ENCODE measurements at regions not wholly inside any gene's neighbourhood (a gene's known extent, or its start where the extent isn't known, plus 50 kb on each side); places are given as distances from the start of the nearest gene placed in this dataset.

GRCh38 chr9:89923174-89923573 lies 318.4 kb downstream of the GADD45G start:
- no peak for TF ChIP-seq CTCF (IDR thresholded peaks at IDR 0.05)
- TF ChIP-seq EP300 (IDR thresholded peaks at IDR 0.05), result no peak
- no peak for TF ChIP-seq POLR2AphosphoS5 (IDR thresholded peaks at IDR 0.05)

Data from gastroesophageal sphincter (tissue), 3 donors.